HG03139 (cell line): ENCODE measurements at regions not wholly inside any gene's neighbourhood (a gene's known extent, or its start where the extent isn't known, plus 50 kb on each side); places are given as distances from the start of the nearest gene placed in this dataset.

Source experiments
- ATAC-seq: cut with Tn5 transposase; IDR thresholded peaks from one replicate; pipeline ENCODE4 v1.9.1; 2021; ENCODE audit not compliant: unreplicated experiment

DNA sequence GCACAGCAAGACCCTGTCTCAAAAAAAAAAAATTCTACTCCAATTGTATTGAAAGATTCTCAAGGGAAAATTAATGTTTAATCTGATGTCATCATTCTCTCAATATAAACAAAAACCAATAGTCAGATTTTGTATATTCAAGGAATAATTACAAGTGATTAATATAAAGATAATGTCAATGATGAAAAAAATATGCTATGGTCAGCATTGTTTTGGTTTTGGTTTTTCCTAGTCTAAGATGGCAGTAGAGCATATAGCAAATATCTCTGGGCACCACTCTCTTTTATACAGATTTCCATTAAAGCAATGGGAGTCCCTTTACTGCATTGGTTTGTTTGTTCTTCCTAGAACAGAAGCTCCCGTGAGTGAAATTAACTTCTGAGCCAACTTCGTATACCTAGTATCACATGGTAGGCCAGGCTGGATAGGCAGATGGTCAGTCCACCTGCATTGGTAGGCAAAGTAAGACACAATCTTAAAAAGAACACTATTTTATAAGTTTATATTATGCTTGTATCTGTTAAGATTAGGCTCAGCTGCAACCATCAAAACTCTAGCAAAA lies 523.8 kb upstream of the JARID2 start:
- no peak for ATAC-seq

GRCh38 chr6:14722704-14723103 lies 523.2 kb upstream of the JARID2 start:
- ATAC-seq, result no peak

DNA sequence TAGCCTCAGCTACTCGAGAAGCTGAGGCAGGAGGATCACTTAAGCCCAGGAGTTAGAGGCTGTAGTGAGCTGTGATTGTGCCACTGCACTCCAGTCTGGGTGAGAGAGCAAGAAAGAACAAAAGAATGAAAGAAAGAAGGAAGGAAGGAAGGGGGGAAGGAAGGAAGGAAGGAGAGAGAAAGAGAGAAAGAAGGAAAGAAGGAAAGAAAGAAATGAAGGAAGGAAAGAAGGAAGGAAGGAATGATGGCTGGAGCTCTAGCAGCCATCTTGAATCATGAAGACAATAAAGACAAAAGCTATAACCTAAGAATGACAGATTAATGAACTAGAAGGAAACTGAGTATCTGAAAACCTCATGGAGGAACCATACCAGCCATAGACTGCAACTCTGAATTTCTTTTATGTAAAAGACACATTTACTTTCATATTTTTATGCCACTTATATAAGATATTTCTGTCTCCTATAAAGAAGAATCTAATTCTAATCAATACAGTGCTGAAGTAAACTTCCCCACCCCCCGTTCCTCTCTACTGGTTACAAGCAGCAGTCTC lies 522.3 kb upstream of the JARID2 start:
- ATAC-seq, result no peak

DNA sequence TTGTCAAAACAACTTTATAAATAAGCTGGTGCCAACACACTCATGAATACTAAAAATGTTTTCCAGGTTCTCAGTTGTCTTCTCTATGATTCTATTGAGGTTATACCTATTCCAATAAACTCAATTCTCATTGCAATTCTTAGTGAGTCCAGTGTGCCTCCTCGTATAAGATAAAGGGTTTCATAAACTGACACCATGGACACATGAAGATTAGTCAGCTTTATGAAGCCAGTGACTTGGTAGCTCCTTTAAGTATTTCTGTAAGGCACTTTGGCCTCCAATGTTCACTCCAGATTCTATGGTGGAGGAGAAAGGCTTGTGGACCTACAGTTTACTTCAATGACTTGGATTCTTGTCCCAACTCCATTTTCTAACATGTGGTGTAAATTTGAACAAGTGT lies 521.3 kb upstream of the JARID2 start:
- ATAC-seq, result no peak

DNA sequence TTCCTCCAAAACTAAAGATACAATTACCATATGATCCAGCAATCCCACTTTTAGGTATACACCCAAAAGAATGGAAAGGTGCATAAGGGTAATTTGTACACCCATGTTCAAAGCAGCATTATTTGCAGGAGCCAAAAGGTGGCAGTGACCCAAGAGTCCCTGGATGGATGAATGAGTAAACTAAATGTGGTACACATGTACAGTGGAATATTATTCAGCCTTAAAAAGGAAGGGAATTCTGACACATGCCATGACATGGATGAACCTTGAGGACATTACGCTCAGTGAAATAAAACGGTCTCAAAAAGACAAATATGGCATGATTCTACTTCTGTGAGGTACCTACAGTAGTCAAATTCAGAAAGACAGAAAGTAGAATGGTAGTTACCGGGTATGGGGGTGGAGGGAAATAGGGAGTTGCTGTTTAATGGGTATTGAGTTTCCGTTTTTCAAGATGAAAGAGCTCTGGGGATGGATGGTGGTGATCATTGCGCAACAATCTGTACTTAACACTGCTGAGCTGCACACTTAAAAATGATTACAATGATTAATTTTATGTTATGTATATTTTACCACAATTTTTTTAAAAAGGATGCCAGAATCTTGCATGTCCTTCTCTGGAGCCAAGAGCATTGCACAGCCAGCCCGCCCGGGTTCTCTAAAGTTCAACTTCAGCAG lies 518.9 kb upstream of the JARID2 start:
- no peak for ATAC-seq

- no peak for ATAC-seq
Observed at GRCh38 chr6:14727494-14728395, 518.1 kb upstream of the JARID2 start.

DNA sequence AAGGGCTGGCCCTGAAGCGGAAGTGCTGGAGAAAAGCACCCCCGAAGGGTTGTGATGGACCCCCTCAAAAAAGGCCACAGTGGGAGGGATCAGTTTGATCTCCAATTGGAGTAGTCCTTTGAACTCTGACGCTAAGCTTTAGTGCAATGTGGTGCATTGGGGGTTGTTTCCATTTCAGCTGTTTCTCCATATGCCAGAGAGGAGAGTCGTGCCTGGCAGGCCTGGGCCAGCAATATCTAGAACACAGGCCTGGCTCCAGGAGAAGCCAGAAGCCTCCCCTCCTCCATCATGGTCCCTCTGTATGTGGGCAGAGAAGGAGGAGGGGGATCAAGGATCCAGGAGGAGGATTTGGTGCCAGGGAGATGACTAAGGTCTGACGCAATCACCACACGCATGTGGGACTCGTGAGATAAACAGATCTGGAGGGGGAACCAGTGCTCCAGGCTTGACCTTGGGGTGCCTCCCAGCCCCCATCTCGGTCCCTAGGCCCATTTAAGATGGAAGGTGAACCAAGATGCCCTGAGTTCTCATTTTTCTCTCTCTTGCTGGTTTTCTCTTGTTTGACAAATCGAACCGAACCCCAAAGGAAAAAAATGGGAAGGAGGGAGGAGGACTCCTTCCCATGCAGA lies 517.4 kb upstream of the JARID2 start:
- no peak for ATAC-seq

- no peak for ATAC-seq
Observed at GRCh38 chr6:14729129-14729871, 516.6 kb upstream of the JARID2 start.

GRCh38 chr6:14730654-14731053 lies 515.2 kb upstream of the JARID2 start:
- no peak for ATAC-seq

DNA sequence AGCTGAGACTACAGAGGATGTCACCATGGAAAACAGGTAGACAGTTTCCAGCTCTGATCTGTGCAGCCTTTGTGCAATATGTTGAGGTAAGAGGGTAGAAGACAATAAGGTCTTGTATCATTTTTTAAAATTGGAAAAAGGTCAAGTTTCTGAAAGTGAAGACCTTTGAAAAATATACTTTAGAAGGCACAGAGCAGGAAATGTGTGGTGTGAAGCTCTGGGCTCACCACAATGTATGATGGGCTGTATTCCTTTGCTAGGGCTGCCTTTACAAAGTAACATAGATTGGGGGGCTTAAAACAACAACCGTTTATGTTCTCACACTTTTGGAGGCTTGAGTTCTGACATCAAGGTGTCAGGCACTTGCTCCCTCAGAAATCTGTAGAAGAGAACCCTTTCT lies 514.3 kb upstream of the JARID2 start:
- ATAC-seq, result no peak

DNA sequence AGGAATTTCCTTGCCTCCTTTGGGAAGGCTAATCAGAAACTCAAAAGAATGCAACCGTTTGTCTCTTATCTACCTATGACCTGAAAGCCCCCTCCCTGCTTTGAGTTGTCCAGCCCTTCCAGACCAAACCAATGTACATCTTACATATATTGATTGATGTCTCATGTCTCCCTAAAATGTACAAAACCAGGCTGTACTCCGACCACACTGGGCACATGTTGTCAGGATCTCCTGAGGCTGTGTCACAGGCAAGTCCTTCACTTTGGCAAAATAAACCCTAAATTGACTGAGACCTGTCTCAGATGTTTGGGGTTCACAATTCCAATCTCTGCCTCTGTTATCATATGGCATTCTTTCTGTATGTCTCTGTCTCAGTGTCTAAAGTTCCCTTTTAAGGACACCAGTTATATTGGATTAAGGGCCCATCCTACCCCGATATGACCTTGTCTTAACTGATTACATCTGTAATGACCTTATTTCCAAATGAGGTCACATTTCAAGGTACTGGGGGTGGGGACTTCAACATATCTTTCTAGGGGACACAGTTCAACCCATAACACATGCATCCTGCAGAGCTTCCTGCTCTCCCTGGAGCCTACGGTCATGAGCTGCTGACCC lies 513.5 kb upstream of the JARID2 start:
- ATAC-seq, result no peak

GRCh38 chr6:14732844-14733757 lies 512.8 kb upstream of the JARID2 start:
- ATAC-seq, result no peak

DNA sequence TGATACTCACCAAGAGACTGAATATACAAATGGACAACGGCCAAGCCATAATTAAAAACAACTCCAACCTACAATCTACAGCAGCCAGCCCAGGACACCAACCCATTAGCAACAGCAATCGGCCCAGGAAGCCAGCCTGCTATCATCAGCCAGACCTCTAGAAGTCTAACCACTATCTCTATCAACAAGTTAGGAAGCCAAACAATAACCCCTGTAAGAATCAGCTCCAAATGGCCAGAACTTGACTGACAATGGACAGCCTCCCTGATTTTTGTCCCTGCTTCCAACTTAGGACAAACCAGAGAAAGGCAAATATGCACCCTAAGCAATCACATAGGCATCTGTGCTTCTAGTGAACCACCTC lies 511.8 kb upstream of the JARID2 start:
- ATAC-seq, result no peak

DNA sequence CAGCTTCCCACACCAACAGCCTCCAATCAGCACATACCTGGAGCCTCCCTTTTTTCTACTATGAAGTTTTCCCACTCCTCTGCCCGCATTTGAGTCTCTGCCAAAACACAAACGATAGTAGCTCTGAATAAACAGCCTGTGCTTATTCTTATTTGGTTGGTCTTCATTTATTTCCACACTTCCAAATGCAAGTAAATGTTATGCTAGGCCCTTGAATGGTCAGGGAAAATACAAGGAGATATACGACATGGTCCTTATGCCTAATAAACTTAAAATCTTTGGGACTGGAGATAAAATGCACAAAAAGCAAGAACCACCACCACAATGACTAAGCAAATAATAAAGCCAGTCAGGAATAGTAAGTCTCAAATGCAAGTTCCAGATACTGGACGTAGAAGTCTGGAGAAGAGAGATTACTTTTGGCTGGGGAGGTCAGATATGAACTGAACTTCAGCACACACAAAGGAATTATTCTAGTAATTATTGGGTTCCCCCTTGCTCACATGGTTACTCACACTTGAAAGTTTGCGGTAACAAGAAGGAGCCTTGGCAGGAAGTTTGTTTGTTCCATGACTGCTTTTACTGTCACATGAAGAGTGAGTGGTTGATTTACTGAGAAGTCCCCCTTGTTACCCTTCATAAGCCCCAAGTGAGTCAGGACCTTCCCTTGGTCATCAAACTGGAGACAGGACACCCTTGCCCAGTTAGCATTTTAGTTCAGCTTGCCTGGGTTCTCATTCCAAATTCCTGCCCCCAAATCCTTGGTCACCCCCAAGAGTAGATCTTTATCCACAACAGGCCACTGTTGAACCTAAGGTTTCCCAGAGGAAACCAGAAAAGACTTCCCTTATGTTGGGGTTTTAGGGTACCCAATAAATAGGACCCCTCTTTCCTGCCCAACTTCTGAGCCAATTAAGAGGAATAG lies 511.2 kb upstream of the JARID2 start:
- peak; percentile 58 for ATAC-seq

GRCh38 chr6:14735956-14736486 lies 509.8 kb upstream of the JARID2 start:
- no peak for ATAC-seq

- ATAC-seq, result no peak
Observed at GRCh38 chr6:14736554-14736953, 509.3 kb upstream of the JARID2 start.

- no peak for ATAC-seq
Observed at GRCh38 chr6:14738497-14738896, 507.4 kb upstream of the JARID2 start.

DNA sequence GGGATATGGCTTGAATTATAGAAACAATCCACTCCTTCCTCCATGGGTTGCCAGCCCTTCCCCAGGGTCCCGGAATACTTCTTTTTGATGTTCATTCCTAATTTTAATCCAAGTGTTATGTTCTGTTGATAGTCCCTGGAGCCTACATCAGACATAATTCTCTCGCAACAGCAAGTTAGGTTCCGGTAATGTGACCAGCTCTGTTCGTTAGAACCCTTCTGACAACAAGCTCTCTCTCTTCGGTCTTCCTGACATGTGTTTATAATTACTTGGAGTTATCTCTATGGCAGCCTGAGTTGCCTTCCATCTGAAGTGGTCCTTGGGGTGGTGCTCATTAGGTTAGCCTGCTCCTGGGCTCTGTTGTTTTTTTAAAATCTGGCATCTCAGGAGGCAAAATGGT lies 506.9 kb upstream of the JARID2 start:
- no peak for ATAC-seq
